HG03095 (cell line): ENCODE measurements at regions not wholly inside any gene's neighbourhood (a gene's known extent, or its start where the extent isn't known, plus 50 kb on each side); places are given as distances from the start of the nearest gene placed in this dataset.

Experiments
- ATAC-seq: cut with Tn5 transposase; IDR thresholded peaks from one replicate; pipeline ENCODE4 v1.9.1; 2021; ENCODE audit warnings: moderate library complexity; ENCODE audit not compliant: unreplicated experiment

DNA sequence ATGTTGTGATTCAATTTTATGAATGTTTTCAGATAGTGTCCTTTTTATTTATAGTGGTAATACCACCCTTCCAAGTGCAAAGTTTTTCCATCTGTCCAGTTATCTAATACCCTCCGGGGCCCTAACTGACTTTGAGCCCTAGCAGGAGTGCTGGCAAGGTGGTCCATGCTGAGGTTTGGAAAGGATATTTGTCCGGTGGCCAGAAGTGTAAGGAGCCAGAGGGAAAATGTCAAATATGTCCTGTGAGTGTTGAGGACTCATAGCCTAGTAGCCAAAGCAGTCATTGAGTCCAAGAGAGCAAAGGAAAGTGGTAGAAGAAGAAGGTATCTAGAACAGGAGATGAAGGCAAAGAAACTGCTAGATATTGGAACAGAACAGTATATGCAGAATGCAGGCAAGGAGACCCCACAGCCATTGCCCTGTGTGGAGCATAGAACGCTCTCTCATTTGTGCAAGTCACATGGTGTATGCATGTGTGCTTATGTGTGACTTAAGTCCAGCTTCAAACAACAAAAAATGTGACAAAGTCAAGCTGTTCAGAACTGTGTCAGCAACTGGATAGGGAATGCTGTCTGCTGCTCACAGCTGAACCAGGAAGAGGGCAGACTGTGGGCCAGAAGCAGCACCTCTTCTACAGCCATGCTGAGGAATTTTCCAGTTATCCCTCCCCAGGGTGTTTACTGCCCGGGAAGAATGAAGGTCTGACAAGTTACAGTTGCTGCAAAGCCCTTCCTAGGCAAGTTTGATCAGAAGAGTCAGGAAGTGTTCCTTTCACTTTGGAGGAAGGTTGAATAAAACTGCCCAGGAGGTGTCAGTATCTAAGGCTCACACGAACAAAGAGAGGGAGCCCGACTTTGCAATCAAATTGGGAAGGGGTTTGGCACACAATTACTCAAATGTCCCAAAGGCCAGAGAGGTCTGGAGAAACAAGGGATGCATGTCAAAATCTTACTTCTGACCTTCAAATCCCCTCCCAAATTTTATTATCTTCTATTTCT lies 463.3 kb upstream of the DMAC1 start:
- ATAC-seq, result no peak

DNA sequence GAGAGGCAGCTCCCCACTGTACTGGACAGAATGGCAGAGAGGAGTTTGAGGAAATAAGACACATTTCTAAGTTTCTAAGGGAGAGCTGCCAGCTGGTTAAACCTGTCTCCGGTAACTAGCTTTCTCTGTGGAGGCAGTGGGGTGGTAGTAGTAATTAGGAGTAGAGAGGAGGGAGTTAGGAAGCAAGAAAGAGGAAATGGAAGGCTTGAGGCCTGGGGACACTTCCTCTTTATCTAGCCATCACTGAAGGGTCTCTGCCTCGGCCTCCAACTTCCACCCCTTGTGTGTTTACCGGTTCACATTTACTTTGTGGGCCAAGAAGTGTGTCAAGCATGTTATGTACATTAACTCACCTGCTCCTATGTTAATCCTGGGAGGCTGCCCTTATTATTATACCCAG lies 462.2 kb upstream of the DMAC1 start:
- no peak for ATAC-seq

DNA sequence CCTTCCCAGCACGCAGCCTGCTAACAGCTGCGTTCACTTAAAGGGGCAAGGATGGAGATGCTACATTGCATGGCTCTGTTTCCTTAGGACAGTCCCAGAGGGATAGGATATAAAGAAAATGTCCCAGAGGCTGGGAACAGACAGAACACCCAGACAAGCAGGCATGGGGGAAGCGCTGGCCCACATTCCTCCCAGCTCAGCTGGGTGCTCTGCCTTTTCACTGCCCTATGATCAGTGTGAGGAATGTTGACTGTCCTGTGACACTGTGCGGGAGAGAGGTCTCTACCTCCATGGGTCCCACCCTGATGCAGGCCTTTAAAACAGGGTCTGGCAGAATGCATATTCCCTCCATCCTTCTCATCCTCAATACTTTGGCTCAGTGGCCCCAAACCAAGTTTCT lies 459.4 kb upstream of the DMAC1 start:
- ATAC-seq, result no peak

DNA sequence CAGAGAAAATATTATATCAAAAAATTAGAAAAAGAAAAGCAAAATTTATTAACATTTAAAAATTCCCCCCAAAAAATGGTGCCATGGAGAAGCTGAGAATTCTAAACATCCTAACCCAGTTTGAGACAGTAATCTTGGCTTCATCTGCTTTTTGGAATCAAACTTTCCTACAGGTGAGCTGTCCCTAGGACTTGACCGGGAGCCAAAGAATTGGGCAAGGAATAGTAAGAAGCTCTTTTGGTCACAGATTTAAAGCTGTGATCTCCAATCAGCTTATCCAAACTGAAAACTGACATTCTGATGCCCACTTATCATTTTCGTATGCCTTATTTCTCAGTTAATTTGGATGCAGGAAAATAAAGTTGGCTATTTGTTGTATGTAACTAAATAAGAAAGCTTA lies 457.3 kb upstream of the DMAC1 start:
- ATAC-seq, result no peak

DNA sequence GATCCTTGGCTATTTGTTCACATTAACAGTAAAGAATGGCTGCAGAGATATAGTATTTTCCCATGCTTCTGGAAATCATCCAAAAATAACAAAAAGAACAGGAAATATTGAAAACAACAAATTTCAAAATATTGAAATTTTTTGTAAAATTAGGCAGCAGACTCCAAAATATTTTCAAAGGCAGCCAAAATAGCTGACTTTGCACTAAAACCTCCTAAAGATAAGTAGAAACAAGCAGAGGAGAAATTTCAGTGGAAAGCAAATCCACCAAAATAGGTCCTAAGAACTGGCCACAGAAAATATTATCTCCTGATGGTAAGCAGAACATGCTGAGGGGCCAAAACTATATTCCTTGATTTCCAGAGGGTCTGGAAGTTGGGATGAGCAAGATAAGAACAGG lies 456.3 kb upstream of the DMAC1 start:
- ATAC-seq, result no peak

DNA sequence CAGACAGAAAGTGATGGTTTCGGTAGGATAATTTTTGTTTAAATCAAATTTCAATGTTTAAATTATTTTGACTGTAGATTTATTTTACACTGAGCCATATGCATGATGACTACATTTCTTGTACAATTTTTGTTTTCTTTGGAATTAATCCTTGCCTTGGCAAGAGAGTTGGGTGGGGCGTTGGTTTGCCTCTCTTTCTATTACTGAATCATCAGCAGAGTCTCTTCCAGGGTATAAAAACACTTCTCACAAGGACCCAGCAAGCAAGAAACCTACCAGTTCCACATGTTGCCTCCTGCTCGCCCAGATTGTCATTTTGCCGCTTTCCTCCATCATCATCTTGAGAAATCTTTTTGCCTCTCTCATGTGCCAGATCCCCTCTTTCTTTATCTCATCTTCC lies 455.0 kb upstream of the DMAC1 start:
- no peak for ATAC-seq

DNA sequence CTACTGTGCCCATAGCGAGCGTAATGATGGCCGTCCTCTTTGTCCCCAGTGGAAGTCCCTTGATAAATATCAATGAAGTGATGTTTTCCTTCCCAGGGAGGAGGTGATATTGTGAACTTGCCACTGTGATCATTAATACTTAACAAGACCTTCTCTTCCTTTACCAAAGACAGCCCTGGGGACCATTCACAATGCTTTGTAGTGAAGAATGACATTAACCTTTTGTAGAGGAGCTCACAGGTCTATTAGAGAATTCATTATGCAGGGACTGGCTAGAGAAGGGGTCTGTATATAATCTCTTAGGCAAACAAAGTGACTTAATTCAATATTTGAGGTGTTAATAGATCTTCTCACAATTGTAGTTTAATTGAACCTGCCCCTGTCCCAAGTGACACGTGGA lies 452.9 kb upstream of the DMAC1 start:
- ATAC-seq, result no peak

DNA sequence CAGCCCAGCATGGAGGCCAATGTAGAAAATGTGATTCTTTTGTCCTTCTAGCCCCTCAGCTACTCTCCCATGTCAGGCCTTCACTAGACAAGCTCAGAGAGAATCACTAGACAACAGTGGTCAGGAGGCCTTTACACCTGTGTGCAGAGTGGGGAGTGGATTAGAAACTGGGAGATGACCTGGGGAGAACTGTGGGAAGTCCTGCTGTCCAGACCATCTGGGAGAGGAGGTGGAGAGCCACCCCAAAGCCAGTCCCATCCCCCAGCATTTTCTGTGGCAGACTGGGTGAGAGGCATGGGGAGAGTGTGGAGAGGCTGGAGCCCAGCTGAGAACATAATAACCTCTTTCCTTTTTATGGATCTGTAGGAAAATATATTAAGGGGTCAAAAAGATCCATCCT lies 452.0 kb upstream of the DMAC1 start:
- no peak for ATAC-seq

DNA sequence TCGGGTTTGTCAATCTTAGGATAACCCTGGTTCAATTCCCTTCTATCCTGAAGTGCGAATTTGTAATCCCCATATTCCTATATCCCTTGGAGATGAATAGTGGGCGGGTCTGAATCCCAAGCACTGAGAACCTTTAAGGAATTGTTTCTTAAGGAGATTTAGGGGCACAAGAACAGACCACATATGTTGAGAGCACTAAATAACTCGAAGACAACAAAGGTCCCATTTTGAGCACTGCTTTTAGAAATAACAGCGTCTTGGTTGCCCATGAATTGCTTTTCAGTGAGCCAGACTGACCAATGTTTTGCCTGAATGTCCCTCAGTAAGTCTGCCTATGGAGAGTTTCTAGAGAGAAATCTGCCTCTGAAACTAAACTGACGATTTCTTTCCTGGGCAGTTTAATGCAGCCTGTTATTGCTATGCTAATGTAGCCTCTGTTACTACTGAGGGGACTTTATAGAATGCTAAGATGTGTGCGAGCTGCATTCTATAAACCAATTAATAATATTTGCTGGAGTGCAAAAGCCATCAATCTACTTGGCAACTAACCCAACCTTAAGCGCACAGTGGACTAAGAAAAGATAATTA lies 445.0 kb upstream of the DMAC1 start:
- no peak for ATAC-seq

DNA sequence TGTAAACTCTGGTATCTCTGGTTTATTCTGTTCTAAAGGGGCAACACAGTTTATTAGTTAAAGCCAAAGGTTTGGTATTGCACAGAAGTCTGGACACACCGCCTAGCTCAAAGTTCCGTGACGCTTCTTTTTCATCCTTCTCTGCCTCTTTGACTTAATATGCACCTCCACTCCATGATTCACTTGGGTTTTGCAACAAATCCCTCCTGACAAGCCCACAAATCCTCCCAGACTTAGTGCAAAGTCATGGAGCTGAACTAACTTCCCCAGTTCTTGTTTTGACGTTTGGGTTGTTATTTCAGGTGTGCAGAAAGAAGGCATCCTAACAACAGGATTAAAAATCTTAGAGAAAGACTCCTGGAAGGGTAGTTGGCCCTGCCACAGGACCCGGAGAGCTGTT lies 441.6 kb upstream of the DMAC1 start:
- ATAC-seq, result no peak

DNA sequence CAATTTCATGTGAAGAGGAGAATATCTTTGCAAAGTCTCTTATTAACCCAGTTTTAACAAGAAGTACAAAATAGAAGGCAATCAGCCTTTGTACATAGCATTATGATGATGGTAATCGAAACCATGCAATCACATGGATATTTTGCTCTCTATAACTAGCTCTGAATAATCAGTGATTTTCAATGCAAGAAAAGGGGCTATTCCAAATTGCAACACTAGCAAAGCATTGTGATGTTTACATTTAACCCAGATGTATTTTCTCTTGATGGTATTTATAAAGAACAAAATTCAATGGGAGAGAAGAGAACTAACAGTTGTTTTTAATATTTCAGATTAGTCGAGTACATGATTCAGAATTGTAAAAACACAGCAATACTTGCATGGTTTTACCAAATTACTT lies 437.5 kb upstream of the DMAC1 start:
- ATAC-seq, result no peak

DNA sequence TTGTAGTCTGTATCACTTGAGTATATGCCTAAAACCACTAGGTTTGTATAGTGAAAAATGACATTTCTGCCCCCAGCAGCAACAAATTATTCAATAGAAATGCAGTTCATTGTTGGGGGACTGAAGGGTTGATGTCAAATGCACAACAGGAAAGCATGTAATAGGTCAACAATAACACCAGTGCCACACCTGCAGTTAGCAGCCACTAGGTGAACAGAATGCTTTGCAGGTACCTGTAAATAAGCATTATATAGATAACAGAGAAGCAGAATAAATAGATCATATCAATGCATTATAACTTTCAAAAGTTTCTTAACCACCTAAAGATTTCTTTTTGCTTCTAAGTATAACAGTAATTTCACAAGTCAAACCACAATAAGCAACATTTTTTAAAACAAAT lies 435.9 kb upstream of the DMAC1 start:
- no peak for ATAC-seq

DNA sequence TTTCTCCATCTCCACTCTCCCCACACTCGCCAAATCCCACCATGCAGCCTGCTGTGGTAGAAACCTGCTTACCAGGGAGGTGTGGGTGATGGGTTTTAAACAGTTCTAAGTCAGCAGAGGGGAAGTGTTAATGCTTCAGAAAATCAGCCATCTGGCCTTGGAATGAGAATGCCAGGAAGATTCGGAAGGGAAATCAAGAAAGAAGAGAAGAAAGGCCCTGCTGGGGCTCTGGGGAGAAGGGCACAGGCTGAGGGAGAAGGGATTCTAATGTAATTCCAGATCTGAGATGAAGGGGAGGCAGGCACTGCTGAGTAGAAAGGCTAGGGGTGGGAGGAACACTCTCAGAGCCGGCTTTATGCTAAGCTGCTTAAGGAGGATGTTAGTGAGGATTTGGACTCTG lies 434.7 kb upstream of the DMAC1 start:
- no peak for ATAC-seq

DNA sequence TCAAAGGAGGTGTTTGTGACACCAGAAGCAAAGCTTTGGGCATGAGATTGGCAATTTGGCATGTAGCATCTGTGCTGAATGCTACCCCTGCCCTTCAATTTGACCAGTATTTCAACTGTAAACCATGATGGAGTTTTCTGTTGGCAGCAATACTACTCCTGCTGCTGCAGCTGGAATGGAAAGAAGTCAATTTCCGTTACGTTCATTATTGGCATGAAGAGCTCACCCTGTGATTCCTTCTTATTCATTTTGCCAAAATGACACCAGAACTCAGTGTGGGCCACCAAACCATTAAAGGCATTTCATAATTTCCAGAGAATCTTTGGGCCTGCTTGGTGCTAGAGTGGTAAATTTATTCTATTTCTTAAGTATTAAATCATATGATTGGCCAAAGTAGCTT lies 433.1 kb upstream of the DMAC1 start:
- no peak for ATAC-seq

DNA sequence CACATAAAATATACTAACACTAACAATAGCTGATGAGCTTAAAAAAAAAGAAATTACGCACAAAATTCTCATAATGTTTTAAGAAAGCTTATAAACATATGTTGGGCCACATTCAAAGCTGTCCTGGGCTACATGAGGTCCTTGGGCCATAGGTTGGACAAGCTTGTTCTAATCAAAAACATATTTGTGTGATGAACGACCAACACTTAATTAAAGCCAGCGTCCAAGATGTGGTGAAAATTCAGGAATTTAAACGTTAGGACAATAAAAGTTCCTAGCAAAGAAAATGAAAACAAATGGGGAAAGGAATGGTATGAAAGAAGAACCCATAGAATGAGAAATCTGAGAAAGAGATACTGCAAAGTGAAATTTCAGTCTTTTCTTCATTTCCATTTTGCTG lies 429.6 kb upstream of the DMAC1 start:
- no peak for ATAC-seq

DNA sequence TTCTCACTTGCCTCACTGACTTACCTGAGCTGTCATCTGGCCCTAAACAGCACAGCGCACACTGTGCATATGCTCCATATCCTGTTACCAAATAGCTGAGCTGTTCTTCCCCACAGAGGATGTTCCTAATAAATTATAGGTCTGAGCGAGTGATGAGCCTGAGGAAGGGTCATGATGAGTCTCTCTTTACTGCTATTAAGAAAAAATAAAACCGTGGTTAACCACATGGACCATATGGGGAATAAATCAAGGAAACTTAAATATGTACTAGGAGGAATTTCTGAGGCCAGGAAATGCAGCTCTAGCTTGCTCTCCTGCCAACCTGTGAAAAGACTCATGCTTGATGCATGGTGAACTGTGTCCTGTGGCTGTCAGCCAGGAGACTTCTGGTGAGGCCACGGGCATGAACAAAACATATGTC lies 424.8 kb upstream of the DMAC1 start:
- no peak for ATAC-seq

DNA sequence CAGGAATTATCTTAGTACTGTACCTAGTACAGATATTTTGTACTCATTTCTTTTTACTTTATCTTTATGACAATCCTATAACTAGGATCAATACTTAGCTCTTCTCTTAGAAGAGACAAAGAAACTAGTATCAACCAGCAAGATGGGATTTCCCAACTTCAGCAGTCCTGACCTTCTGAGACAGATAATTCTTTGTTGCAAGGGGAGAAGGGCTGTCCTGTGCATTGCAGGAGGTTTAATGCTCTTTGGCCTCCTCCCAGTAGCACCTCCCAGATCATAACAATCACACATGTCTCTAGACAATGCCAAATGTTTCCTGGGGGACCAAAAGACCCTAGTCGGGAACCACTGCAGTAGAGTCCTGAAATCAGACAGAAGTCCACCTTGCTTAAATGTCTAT lies 424.3 kb upstream of the DMAC1 start:
- ATAC-seq, result no peak

DNA sequence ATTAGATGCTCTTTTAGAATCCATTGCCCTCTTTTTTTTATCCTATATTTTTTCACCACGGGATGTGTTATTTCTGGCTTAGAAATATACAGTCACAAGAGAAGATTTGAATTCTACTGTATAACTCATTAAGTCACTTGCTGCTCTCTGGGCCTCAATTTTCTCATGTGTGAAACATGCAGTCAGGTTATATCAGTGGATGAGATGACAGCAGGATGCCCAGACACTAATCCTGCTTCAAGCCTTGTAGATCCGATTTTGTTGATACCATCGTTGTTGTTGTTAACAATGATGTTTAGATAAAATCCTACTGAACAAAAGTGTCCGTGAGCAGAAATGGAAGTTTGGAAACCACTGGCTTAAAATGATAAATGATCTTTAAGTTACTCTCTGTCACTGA lies 421.9 kb upstream of the DMAC1 start:
- ATAC-seq, result no peak

DNA sequence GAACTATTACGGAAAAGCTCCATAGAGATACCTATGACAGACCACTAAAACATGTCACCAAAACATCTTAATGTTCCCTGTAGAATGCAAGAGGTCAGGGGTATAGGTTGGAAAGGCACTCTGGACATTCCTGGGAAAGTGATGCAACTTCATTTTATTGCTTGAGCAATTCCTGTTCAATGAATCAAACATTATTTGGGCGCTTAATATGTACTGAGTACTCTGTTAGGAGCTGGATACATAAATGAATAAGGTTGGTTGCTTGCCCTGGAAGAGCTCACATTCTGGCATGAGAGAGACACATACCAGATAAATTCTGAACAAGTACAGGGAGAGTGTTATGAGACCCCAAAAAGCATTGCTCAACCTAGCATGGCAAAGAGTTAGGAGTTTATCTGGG lies 408.9 kb upstream of the DMAC1 start:
- no peak for ATAC-seq

DNA sequence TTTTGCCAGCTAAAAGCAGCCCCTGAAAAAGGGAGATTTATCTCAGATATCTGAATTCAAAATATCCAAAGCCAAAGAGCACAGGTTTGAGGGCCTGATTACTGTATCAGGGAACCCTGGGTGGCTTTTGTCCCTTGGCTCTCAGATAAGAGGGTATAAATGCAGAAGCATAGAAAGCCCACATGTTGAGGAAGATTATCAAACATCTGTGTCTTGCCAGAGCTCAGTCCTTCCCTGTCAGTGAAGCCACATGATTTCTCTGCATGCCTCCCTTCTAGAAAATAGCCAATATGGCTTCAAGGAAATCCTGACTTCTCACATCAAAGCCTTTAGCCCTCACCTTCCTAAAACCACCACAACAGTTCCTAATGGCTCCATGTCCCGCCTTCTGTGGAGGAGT lies 408.0 kb upstream of the DMAC1 start:
- ATAC-seq, result no peak

DNA sequence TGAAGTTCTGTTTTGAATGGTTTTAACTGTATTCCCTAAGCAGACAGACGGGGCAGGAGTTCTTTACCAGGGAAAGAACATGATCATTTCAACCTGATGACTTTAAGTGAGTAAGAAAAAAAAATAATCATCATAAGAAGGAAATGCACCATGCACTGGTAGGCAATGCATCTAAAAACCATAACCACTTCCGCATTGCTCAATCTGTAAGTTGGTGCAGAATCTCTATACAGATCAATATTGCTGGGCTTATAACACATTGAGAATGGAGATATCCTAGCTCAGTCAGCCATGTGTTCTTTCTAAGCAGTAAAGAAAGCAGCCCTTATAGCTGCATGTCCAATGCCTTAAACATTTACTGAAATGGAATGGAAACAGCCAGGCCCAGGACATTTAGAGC lies 407.1 kb upstream of the DMAC1 start:
- ATAC-seq, result no peak

DNA sequence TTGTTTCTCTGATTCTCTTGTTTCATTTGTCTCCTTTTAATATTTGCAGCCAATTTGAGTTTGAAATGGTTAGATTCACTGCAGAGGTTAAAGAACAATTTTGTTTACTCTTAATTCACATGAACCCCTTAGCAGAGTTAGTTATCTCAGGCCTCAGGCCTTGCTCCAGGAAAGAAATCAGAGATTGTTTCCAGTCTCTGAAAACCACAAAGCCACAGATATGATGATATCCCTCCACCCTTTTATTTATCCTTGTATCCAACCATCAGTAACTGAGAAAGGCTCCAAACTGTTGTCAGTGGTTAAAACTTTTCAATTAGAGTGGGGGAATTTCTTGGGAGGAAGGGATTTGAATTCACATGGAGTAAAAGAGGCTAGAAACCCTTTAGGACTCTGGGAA lies 406.0 kb upstream of the DMAC1 start:
- no peak for ATAC-seq

DNA sequence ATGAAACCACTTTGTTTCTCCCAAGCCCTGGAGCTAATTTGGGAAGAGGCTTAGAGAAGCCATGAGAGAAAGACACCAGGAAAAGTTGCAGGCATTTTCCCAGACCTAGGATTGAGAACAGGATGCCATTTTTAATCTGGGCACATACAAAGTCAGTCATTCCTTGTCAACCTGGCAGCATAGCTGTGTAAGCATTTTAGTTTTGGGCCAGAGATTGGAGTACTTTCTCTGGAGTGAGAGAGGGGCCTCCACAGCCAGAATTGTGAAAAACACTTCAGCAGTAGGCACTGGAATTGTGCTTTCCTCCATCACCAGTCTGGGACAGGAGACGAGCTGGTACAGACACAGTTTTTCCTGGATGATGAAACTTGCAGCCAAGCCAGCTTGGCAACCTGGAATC lies 390.3 kb upstream of the DMAC1 start:
- no peak for ATAC-seq
